ENCODE measurements at regions not wholly inside any gene's neighbourhood (a gene's known extent, or its start where the extent isn't known, plus 50 kb on each side); places are given as distances from the start of the nearest gene placed in this dataset.

GRCh38 chr2:125681976-125682805, 973.8 kb upstream of the GYPC start:
- TF ChIP-seq, protein P1, sequence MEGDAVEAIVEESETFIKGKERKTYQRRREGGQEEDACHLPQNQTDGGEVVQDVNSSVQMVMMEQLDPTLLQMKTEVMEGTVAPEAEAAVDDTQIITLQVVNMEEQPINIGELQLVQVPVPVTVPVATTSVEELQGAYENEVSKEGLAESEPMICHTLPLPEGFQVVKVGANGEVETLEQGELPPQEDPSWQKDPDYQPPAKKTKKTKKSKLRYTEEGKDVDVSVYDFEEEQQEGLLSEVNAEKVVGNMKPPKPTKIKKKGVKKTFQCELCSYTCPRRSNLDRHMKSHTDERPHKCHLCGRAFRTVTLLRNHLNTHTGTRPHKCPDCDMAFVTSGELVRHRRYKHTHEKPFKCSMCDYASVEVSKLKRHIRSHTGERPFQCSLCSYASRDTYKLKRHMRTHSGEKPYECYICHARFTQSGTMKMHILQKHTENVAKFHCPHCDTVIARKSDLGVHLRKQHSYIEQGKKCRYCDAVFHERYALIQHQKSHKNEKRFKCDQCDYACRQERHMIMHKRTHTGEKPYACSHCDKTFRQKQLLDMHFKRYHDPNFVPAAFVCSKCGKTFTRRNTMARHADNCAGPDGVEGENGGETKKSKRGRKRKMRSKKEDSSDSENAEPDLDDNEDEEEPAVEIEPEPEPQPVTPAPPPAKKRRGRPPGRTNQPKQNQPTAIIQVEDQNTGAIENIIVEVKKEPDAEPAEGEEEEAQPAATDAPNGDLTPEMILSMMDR (IDR thresholded peaks at IDR 0.05): no peak
- no peak for TF ChIP-seq POLR2AphosphoS5 (IDR thresholded peaks at IDR 0.05)
